ENCODE measurements at regions not wholly inside any gene's neighbourhood (a gene's known extent, or its start where the extent isn't known, plus 50 kb on each side); places are given as distances from the start of the nearest gene placed in this dataset.

DNA sequence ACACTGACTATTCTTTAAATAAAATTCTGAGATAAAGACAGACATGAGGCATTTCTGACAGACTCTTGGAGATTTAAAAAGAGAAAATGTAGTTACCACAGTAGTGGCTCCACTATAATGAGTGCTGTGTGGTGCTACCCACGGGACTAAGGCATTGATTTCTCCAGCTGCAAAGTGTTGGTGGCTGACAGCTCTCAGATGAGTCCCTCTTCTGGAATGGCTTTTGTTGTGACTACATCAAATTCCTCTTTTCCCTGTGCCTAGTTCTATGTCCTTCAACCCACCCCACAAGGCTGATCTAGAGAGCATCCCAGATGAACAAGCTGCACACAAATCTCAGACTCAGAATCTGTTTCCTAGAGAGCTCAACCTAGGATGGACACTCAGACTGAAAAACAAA lies 884.8 kb upstream of the ZEB2 start:
- no peak for TF ChIP-seq EZH2 (IDR thresholded peaks at IDR 0.05; ENCODE audit: borderline replicate concordance, low read depth, low read length, poor library complexity, severe bottlenecking)
- TF ChIP-seq, protein P1, sequence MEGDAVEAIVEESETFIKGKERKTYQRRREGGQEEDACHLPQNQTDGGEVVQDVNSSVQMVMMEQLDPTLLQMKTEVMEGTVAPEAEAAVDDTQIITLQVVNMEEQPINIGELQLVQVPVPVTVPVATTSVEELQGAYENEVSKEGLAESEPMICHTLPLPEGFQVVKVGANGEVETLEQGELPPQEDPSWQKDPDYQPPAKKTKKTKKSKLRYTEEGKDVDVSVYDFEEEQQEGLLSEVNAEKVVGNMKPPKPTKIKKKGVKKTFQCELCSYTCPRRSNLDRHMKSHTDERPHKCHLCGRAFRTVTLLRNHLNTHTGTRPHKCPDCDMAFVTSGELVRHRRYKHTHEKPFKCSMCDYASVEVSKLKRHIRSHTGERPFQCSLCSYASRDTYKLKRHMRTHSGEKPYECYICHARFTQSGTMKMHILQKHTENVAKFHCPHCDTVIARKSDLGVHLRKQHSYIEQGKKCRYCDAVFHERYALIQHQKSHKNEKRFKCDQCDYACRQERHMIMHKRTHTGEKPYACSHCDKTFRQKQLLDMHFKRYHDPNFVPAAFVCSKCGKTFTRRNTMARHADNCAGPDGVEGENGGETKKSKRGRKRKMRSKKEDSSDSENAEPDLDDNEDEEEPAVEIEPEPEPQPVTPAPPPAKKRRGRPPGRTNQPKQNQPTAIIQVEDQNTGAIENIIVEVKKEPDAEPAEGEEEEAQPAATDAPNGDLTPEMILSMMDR (conservative IDR thresholded peaks at IDR 0.05; ENCODE audit: low read depth, low read length), result no peak
- H3K4me3 ChIP-seq (ENCODE audit: low read depth, low read length, poor library complexity, severe bottlenecking), result no peak overlapping the region
- BruUV-seq (replicated peaks), result no TSS peak
- H3K27me3 ChIP-seq (replicated peaks; ENCODE audit: insufficient read depth, low read depth, low read length, poor library complexity), result no peaks in the 10 kb centered on the region
- H3K9me3 ChIP-seq (ENCODE audit: low read depth, low read length, poor library complexity, severe bottlenecking), result no peaks in the 10 kb centered on the region
- POLR2A ChIA-PET (ENCODE audit: low non-redundant PET), result no interaction called here
- CTCF ChIA-PET, result no interaction called here
- no peak for DNase-seq (ENCODE audit: low spot score)
- H3K4me1 ChIP-seq (ENCODE audit: insufficient read depth, low read length, poor library complexity, severe bottlenecking), result no peaks in the 10 kb centered on the region
- H3K27ac ChIP-seq (ENCODE audit: low read depth, low read length, poor library complexity, severe bottlenecking), result no peak overlapping the region
- no peaks in the 10 kb centered on the region for H3K36me3 ChIP-seq (ENCODE audit: insufficient read depth, low read length, poor library complexity, severe bottlenecking)
- intact Hi-C loops (cut with micrococcal nuclease; ENCODE audit: unreplicated experiment), result no loop called here

DNA sequence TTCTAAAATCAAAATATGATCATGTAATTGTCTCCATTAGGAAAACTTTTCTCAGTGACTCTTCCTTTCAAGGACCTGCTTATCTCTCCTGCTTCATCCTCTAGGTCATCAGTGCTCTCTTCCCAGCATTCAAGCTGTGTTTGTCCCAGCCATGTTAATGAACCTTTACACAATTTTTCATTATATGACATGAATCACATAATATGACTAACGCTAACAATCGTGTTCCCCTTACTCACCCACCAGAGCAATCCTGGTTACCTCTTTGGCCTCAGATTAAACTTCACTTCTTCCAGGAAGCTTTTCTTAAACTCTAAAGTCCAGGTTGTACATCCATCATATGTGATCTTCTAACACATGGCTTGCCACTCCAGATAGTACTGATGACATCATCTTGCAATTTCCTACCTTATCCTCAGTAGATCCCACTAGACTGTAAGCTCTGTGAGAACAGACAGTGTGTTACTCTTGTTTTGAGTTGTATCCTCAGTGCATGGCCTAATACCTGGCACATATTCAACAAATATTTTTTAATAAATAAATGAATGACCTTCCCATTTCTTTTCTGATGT lies 882.9 kb upstream of the ZEB2 start:
- no peaks in the 10 kb centered on the region for H3K4me1 ChIP-seq (ENCODE audit: insufficient read depth, low read length, poor library complexity, severe bottlenecking)
- CTCF ChIA-PET, result no interaction called here
- H3K4me3 ChIP-seq (ENCODE audit: low read depth, low read length, poor library complexity, severe bottlenecking), result no peak overlapping the region
- no peak overlapping the region for H3K27ac ChIP-seq (ENCODE audit: low read depth, low read length, poor library complexity, severe bottlenecking)
- no TSS peak for BruUV-seq (replicated peaks)
- H3K36me3 ChIP-seq (ENCODE audit: insufficient read depth, low read length, poor library complexity, severe bottlenecking), result no peaks in the 10 kb centered on the region
- TF ChIP-seq, protein P1 (conservative IDR thresholded peaks at IDR 0.05; ENCODE audit: low read depth, low read length), result no peak
- no peak for TF ChIP-seq EZH2 (IDR thresholded peaks at IDR 0.05; ENCODE audit: borderline replicate concordance, low read depth, low read length, poor library complexity, severe bottlenecking)
- POLR2A ChIA-PET (ENCODE audit: low non-redundant PET), result no interaction called here
- no peak for DNase-seq (ENCODE audit: low spot score)
- H3K9me3 ChIP-seq (ENCODE audit: low read depth, low read length, poor library complexity, severe bottlenecking), result no peaks in the 10 kb centered on the region
- intact Hi-C loops (cut with micrococcal nuclease; ENCODE audit: unreplicated experiment), result no loop called here
- H3K27me3 ChIP-seq (replicated peaks; ENCODE audit: insufficient read depth, low read depth, low read length, poor library complexity), result no peaks in the 10 kb centered on the region

DNA sequence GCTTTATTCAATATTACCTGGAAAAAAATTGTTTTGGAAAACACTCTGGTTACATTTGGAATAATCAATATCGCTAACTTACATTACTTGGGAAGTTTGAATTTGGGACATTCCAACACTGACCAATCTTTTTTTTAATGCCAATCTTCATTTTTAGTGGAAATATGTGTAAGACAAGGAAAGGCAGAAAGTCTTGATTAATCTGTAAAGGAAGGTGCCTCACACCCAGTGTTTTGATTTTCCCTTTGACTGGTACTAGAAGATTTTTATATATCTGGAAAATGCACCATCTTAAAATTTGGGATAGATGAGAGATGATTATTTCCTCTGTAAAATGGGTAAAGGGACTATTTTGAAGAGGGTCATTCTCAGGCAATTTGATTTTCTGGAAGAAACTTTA lies 879.2 kb upstream of the ZEB2 start:
- CTCF ChIA-PET, result no interaction called here
- TF ChIP-seq EZH2 (IDR thresholded peaks at IDR 0.05; ENCODE audit: borderline replicate concordance, low read depth, low read length, poor library complexity, severe bottlenecking), result no peak
- TF ChIP-seq, protein P1 (conservative IDR thresholded peaks at IDR 0.05; ENCODE audit: low read depth, low read length), result no peak
- Histone ChIP-seq H3K27me3 (replicated peaks; ENCODE audit: insufficient read depth, low read depth, low read length, poor library complexity) (no peaks in the 10 kb centered on the region), H3K27ac (ENCODE audit: low read depth, low read length, poor library complexity, severe bottlenecking) (no peak overlapping the region), H3K4me3 (ENCODE audit: low read depth, low read length, poor library complexity, severe bottlenecking) (no peak overlapping the region), H3K4me1 (ENCODE audit: insufficient read depth, low read length, poor library complexity, severe bottlenecking) (no peaks in the 10 kb centered on the region), H3K9me3 (ENCODE audit: low read depth, low read length, poor library complexity, severe bottlenecking) (no peaks in the 10 kb centered on the region), H3K36me3 (ENCODE audit: insufficient read depth, low read length, poor library complexity, severe bottlenecking) (no peaks in the 10 kb centered on the region)
- intact Hi-C loops (cut with micrococcal nuclease; ENCODE audit: unreplicated experiment), result no loop called here
- DNase-seq (ENCODE audit: low spot score), result no peak
- BruUV-seq (replicated peaks), result no TSS peak
- POLR2A ChIA-PET (ENCODE audit: low non-redundant PET), result no interaction called here
